ENCODE measurements at regions not wholly inside any gene's neighbourhood (a gene's known extent, or its start where the extent isn't known, plus 50 kb on each side); places are given as distances from the start of the nearest gene placed in this dataset.
A peak's percentile ranks its signal among the peaks of the same experiment; 100 is the strongest.

DNA sequence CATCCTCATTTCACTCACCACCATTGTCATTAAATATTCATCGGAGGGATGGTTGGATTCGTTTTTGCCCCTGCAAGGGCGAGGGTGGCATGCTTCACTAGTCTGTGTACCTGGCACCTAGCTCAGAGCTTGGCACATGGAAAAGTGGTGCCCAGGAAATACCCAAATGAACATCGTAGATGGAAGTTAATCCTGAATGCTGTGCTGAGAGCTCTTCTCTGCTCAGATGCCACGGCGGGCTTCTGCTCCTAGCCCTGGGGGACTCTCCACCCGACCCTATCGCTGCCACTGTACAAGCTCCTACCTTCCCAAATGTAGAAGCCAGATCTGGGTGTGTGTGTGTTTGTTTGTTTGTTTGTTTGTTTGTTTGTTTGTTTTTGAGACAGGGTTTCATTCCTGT lies 113.0 kb upstream of the ZNF507 start:
- no peak overlapping the region for H2BK12ac ChIP-seq (ENCODE audit: low read depth, low read length)
- H2AK5ac ChIP-seq (ENCODE audit: low read depth, low read length), result no peak overlapping the region
- H4K20me1 ChIP-seq (replicated peaks in 1 of 2; ENCODE audit: control insufficient read depth in 1 of 2, insufficient read depth in 2 of 2, low read length in 2 of 2), result no peaks in the 10 kb centered on the region
- no peaks in the 10 kb centered on the region for H3K4me1 ChIP-seq (replicated peaks in 1 of 4; ENCODE audit: control insufficient read depth in 3 of 4, insufficient read depth in 4 of 4, low read length in 3 of 4)
- H3K79me2 ChIP-seq (ENCODE audit: control insufficient read depth in 1 of 2, insufficient read depth in 2 of 2, low read length in 2 of 2), result no peaks in the 10 kb centered on the region
- H3K4me3 ChIP-seq (ENCODE audit: extremely low read depth in 1 of 4, insufficient read depth in 2 of 4, low read depth in 3 of 4, low read length in 4 of 4), result no peak overlapping the region
- no peak overlapping the region for H3K14ac ChIP-seq (ENCODE audit: insufficient read length)
- no peak overlapping the region for H3K9ac ChIP-seq (replicated peaks in 1 of 4; ENCODE audit: extremely low read depth in 1 of 4, low read depth in 3 of 4, low read length in 3 of 4)
- no peak overlapping the region for H2BK5ac ChIP-seq (ENCODE audit: low read depth, low read length)
- WGBS, 2 experiments (ENCODE audit: extremely low coverage in 1 of 2, insufficient coverage in 1 of 2, insufficient read length in 1 of 2, insufficient replicate concordance in 2 of 2, low coverage in 1 of 2, low lambda C conversion rate in 2 of 2, missing lambda C conversion rate in 1 of 2), result 90% methylated on average over 8 of the region's 8 CpGs; no CpG with 5 or more reads in 1 of the 2 experiments
- POLR2A ChIA-PET (ENCODE audit: partially characterized antibody), result no interaction called here
- no peak for FAIRE-seq
- H3K27me3 ChIP-seq (replicated peaks in 1 of 4; ENCODE audit: control insufficient read depth in 3 of 4, extremely low read depth in 1 of 4, insufficient read depth in 3 of 4, low read length in 3 of 4), result no peaks in the 10 kb centered on the region; a peak in 1 of 7 replicates
- no peak overlapping the region for H3K27ac ChIP-seq (ENCODE audit: low read depth, low read length)
- H3K36me3 ChIP-seq (ENCODE audit: control insufficient read depth in 2 of 4, insufficient read depth in 4 of 4, low read length in 3 of 4), result no peaks in the 10 kb centered on the region
- no peak overlapping the region for H3K56ac ChIP-seq (replicated peaks; ENCODE audit: insufficient read length, low read depth, low read length)
- TF ChIP-seq CREB1 (IDR thresholded peaks at IDR 0.05), result no peak
- no peak for TF ChIP-seq SP4 (IDR thresholded peaks at IDR 0.05; ENCODE audit: low read length)
- H3K18ac ChIP-seq (ENCODE audit: extremely low read depth, low read length), result no peak overlapping the region
- no peak overlapping the region for H2AFZ ChIP-seq (ENCODE audit: low read length)
- peak in 1 of 2 experiments; percentile 22 for DNase-seq (ENCODE audit: low read depth in 1 of 2, low spot score in 2 of 2)
- no peak overlapping the region for H4K8ac ChIP-seq (ENCODE audit: extremely low read depth, insufficient read depth, low read length)
- H4K91ac ChIP-seq (replicated peaks; ENCODE audit: insufficient read length, low read length), result no peak overlapping the region
- H3K4ac ChIP-seq (replicated peaks; ENCODE audit: insufficient read length, low read depth, low read length), result no peak overlapping the region
- no peak overlapping the region for H3K23ac ChIP-seq (ENCODE audit: insufficient read length)
- H2BK15ac ChIP-seq (ENCODE audit: low read length), result no peak overlapping the region
- no peak overlapping the region for H2BK120ac ChIP-seq (replicated peaks; ENCODE audit: low read depth, low read length)
- H2BK20ac ChIP-seq (ENCODE audit: low read length), result no peak overlapping the region
- CTCF ChIA-PET (ENCODE audit: partially characterized antibody), result interaction anchor here (1.0 kb wide), 1 partner anchor 1108 kb away, joined by 3 read pairs; no protein-coding TSS in a partner anchor
- H3K79me1 ChIP-seq (ENCODE audit: low read depth, low read length), result no peaks in the 10 kb centered on the region
- H3K9me3 ChIP-seq (ENCODE audit: insufficient read depth in 2 of 2, low read depth in 1 of 2, low read length in 1 of 2), result no peaks in the 10 kb centered on the region
- no peak overlapping the region for H4K5ac ChIP-seq (ENCODE audit: insufficient read length, low read depth, low read length)
- no peak overlapping the region for H3K4me2 ChIP-seq (ENCODE audit: insufficient read depth in 1 of 2, low read depth in 2 of 2, low read length in 2 of 2)
- H3K23me2 ChIP-seq (ENCODE audit: low read depth, low read length), result no peaks in the 10 kb centered on the region
